ENCODE measurements at regions not wholly inside any gene's neighbourhood (a gene's known extent, or its start where the extent isn't known, plus 50 kb on each side); places are given as distances from the start of the nearest gene placed in this dataset.

- no peaks in the 10 kb centered on the region for H3K36me3 Mint-ChIP-seq (ENCODE audit: low read depth)
Observed at GRCh38 chr5:67510204-67510603, 313.6 kb upstream of the CD180 start.

DNA sequence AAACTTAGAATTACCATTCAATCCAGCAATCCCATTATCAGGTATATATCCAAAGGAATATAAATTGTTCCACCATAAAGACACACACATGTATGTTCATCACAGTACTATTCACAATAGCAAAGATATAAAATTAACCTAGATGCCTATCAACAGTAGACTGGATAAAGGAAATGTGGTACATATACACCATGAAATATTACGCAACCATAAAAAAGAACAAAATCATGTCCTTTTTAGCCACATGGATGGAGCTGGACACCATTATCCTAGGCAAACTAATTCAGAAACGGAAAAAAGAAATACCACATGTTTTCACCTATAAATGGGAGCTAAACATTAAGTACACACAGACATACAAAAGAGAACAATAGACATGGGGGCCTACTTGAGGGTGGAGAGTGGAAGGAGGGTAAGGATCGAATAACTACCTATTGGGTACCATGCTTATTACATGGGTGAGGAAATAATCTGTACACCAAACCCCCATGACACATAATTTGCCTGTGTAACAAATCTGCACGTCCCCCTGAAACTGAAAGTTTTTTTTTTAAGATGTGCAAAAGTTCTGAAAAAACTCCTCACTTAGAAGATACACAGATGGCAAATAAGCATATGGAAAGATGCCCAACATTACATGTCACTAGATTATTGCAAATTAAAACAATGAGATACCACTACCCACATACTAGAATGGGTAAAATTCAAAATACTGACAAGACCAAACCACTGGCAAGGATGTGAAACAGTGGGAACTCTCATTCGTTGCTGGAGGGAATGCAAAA is 313.0 kb upstream of the CD180 start:
- no peak for TF ChIP-seq CTCF (IDR thresholded peaks at IDR 0.05)
- Mint-ChIP-seq H3K9me3 (no peaks in the 10 kb centered on the region), H3K27ac (no peak overlapping the region), H3K27me3 (no peaks in the 10 kb centered on the region), H3K4me3 (no peak overlapping the region), H3K36me3 (ENCODE audit: low read depth) (no peaks in the 10 kb centered on the region), H3K4me1 (ENCODE audit: low read depth) (peaks cover 35% of the 10 kb centered on the region)
- no peak for ATAC-seq
- ChIA-PET POLR2A (no interaction called here), CTCF (interaction anchor here (1.3 kb wide), 1 partner anchor 743 kb away, joined by 3 read pairs; no protein-coding TSS in a partner anchor)
- DNase-seq = no peak
- intact Hi-C loops (cut with micrococcal nuclease) = no loop called here

More at GRCh38 chr5:67510204-67510603, 313.6 kb upstream of the CD180 start:
- intact Hi-C loops (cut with micrococcal nuclease) = no loop called here
- H3K27ac Mint-ChIP-seq = no peak overlapping the region
- CTCF ChIA-PET = interaction anchor here (1.3 kb wide), 1 partner anchor 743 kb away, joined by 3 read pairs; no protein-coding TSS in a partner anchor
- DNase-seq (no peak), ATAC-seq (no peak)
- no peaks in the 10 kb centered on the region for H3K9me3 Mint-ChIP-seq
- TF ChIP-seq CTCF (IDR thresholded peaks at IDR 0.05) = no peak
- H3K4me3 Mint-ChIP-seq = no peak overlapping the region
- H3K27me3 Mint-ChIP-seq = no peaks in the 10 kb centered on the region
- H3K4me1 Mint-ChIP-seq (ENCODE audit: low read depth) = peaks cover 41% of the 10 kb centered on the region
- POLR2A ChIA-PET = no interaction called here

DNA sequence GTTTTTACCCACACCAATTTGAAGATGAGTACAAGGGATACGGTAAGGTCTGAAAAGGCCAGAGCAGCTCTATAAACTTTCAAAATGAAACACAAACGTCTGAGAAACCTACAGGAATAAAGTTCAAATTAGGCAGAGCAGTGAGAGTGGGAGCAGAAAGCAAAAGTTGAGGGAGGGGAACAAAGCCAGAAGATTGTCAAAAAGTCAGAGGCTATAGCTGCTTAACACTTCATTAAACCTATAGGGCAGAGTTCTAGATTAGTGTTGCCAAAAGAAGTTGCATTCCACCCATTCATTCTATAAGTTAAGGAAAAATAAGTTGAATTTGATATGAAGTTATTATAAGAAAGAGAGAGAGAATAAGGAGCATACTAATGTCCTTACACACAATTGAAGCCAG is 309.6 kb upstream of the CD180 start:
- intact Hi-C loops (cut with micrococcal nuclease) = no loop called here
- DNase-seq (no peak), ATAC-seq (no peak)
- Mint-ChIP-seq H3K36me3 (ENCODE audit: low read depth) (no peaks in the 10 kb centered on the region), H3K4me1 (ENCODE audit: low read depth) (peaks cover 14% of the 10 kb centered on the region), H3K27me3 (no peaks in the 10 kb centered on the region), H3K4me3 (no peak overlapping the region), H3K9me3 (no peaks in the 10 kb centered on the region), H3K27ac (no peak overlapping the region)
- ChIA-PET CTCF (no interaction called here), POLR2A (no interaction called here)
- TF ChIP-seq CTCF (IDR thresholded peaks at IDR 0.05) = no peak

DNA sequence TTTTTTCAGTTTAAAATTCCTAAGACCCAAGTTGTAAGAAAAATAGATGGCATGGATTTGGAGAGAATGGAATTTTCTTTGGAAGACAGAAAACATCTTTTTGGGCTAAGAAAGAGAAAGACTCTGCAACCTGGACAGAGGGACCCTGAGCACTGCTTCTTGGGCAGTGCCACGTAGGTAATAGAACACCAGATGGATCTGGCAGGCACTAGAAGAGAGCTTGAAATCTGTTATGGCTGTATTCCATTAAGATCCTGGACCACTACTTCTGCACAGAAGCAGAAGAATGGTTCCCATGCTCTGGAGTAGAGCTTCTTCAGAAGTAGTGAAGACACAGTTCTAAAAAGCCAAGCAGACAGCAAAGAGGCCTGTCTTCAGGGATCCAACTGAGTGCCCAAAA is 306.4 kb upstream of the CD180 start:
- Mint-ChIP-seq H3K9me3 (peaks cover 11% of the 10 kb centered on the region), H3K4me1 (ENCODE audit: low read depth) (no peaks in the 10 kb centered on the region), H3K27ac (no peak overlapping the region), H3K27me3 (no peaks in the 10 kb centered on the region), H3K36me3 (ENCODE audit: low read depth) (peaks cover 3% of the 10 kb centered on the region), H3K4me3 (no peak overlapping the region)
- ATAC-seq = no peak
- POLR2A ChIA-PET = no interaction called here
- no peak for TF ChIP-seq CTCF (IDR thresholded peaks at IDR 0.05)
- DNase-seq = no peak
- intact Hi-C loops (cut with micrococcal nuclease) = no loop called here
- CTCF ChIA-PET = interaction anchor here (1.1 kb wide), 1 partner anchor 9 kb away, joined by 4 read pairs; no protein-coding TSS in a partner anchor

GRCh38 chr5:67496051-67496450 is 299.5 kb upstream of the CD180 start:
- Mint-ChIP-seq H3K4me1 (ENCODE audit: low read depth) (no peaks in the 10 kb centered on the region), H3K9me3 (peaks cover 11% of the 10 kb centered on the region), H3K27me3 (no peaks in the 10 kb centered on the region), H3K27ac (no peak overlapping the region), H3K36me3 (ENCODE audit: low read depth) (peaks cover 3% of the 10 kb centered on the region), H3K4me3 (no peak overlapping the region)
- ATAC-seq (no peak), DNase-seq (no peak)
- CTCF ChIA-PET = no interaction called here
- TF ChIP-seq CTCF (IDR thresholded peaks at IDR 0.05) = no peak
- POLR2A ChIA-PET = no interaction called here
- intact Hi-C loops (cut with micrococcal nuclease) = no loop called here
